Sigmoid colon (tissue), 4 donors: ENCODE measurements at regions not wholly inside any gene's neighbourhood (a gene's known extent, or its start where the extent isn't known, plus 50 kb on each side); places are given as distances from the start of the nearest gene placed in this dataset.

Experiments
- EP300 ChIP-seq, 4 donors: sonication (generic); formaldehyde crosslinking; IDR thresholded peaks; one replicate each; pipeline ENCODE4 v1.6.1; 2017; ENCODE audit warnings: antibody characterized with exemption in 4 of 4
- POLR2A ChIP-seq, 2 donors: fragments of 450-650 bp; IDR thresholded peaks; one replicate each; pipeline ENCODE4 v1.6.1; 2016; ENCODE audit warnings: antibody characterized with exemption in 2 of 2, mild to moderate bottlenecking in 2 of 2, moderate library complexity in 2 of 2
- POLR2AphosphoS5 ChIP-seq, 4 donors: sonication (generic); formaldehyde crosslinking; IDR thresholded peaks; one replicate each; pipeline ENCODE4 v1.6.1; 2017; ENCODE audit warnings: antibody characterized with exemption in 4 of 4
- TF ChIP-seq, protein P1 (sequence below), 4 experiments: fragments of 450-650 bp in 3 of 4; fragments of 200-600 bp in 1 of 4; IDR thresholded peaks; one replicate each; pipeline ENCODE4 v1.5.1; 2016 to 2019; ENCODE audit warnings: antibody characterized with exemption in 4 of 4, mild to moderate bottlenecking in 3 of 4, moderate library complexity in 2 of 4

DNA sequence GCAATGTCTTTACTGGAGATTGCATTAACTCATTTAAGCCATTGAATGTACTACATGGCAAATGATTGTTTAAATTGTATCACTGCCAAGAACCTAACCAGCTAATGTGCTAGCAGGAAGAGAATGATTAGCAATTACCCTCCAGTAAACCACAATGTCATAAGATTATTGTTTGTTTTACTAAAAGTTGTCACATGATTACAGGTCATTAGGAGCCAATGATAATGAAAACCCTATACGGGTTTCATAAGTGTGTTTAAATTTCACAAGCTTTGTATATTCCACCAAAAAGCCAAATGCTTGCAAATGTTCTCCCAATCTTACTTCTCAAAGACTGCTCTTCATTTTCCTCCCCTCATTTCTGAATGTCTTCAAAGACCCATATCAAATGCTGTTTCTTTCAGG, 76.5 kb upstream of the PPP1R3C start:
- no peak for TF ChIP-seq POLR2A (IDR thresholded peaks at IDR 0.05)
- TF ChIP-seq, protein P1, sequence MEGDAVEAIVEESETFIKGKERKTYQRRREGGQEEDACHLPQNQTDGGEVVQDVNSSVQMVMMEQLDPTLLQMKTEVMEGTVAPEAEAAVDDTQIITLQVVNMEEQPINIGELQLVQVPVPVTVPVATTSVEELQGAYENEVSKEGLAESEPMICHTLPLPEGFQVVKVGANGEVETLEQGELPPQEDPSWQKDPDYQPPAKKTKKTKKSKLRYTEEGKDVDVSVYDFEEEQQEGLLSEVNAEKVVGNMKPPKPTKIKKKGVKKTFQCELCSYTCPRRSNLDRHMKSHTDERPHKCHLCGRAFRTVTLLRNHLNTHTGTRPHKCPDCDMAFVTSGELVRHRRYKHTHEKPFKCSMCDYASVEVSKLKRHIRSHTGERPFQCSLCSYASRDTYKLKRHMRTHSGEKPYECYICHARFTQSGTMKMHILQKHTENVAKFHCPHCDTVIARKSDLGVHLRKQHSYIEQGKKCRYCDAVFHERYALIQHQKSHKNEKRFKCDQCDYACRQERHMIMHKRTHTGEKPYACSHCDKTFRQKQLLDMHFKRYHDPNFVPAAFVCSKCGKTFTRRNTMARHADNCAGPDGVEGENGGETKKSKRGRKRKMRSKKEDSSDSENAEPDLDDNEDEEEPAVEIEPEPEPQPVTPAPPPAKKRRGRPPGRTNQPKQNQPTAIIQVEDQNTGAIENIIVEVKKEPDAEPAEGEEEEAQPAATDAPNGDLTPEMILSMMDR (IDR thresholded peaks at IDR 0.05): no peak
- no peak for TF ChIP-seq EP300 (IDR thresholded peaks at IDR 0.05)
- TF ChIP-seq POLR2AphosphoS5 (IDR thresholded peaks at IDR 0.05): no peak
